Thyroid gland (tissue), 4 donors: ENCODE measurements at regions not wholly inside any gene's neighbourhood (a gene's known extent, or its start where the extent isn't known, plus 50 kb on each side); places are given as distances from the start of the nearest gene placed in this dataset.

Source experiments
- CTCF ChIP-seq, 6 experiments: fragments of 200-600 bp in 3 of 6; fragments of 450-650 bp in 3 of 6; sonication (generic) in 3 of 6; IDR thresholded peaks; one replicate each; pipeline ENCODE4 v1.5.1; 2016 to 2019; ENCODE audit warnings: antibody characterized with exemption in 6 of 6, mild to moderate bottlenecking in 2 of 6, inconsistent platforms in 1 of 6, moderate library complexity in 1 of 6
- POLR2A ChIP-seq, 2 donors: fragments of 450-650 bp; IDR thresholded peaks; one replicate each; pipeline ENCODE4 v1.6.1; 2017; ENCODE audit warnings: antibody characterized with exemption in 2 of 2, mild to moderate bottlenecking in 2 of 2, moderate library complexity in 1 of 2

- TF ChIP-seq CTCF (IDR thresholded peaks at IDR 0.05) (peak in 3 of 6 experiments; percentile 24 to 36 (median 31)), POLR2A (IDR thresholded peaks at IDR 0.05) (no peak)
These were observed 212.4 kb downstream of the LRRC70 start for GRCh38 chr5:62791059-62791458.
